Glomerular endothelial cell (primary cell): ENCODE measurements at regions not wholly inside any gene's neighbourhood (a gene's known extent, or its start where the extent isn't known, plus 50 kb on each side); places are given as distances from the start of the nearest gene placed in this dataset.
"Not testable (repeated sequence)": the region's sequence is repeated elsewhere in the genome, so short reads cannot be mapped to it uniquely, and the experiment has no call there.

ENCODE experiments used
- DNase-seq: peaks from one replicate; pipeline ENCODE4 v3.0.0-alpha.2; 2011; ENCODE audit warnings: low read depth, low spot score; ENCODE audit errors: extremely low read depth

DNA sequence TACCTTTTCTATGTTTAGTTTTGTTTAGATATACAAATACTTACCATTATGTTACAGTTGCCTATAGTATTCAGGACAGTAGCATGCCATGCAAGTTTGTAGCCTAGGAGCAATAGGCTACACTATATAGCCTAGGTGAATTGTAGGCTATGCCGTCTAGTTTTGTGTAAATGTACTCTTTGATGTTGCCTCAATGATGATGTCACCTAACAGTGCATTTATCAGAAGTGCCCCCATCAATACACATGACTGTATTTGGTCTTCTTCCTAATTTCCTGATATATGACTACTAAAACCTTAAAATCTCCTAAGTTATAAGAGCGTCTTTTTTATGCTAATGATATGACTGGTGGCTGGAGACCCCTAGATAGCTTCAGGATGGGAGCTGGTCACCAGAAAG lies 394.4 kb upstream of the STXBP6 start:
- DNase-seq: no peak

DNA sequence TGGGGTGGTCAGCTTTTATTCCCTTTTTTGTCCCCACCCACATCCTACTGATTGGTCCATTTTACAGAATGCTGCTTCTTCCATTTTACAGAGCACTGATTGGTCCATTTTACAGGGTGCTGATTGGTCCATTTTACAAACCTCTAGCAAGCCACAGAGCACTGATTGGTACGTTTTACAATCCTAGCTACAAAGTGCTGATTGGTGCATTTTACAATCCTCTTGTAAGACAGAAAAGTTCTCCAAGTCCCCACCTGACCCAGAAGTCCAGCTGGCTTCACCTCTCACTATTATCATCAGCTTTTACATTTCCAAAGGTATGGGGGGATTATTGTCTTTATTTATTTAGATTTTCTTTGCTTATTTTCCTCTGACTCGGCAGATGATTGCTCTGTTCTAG lies 390.4 kb upstream of the STXBP6 start:
- not testable (repeated sequence) for DNase-seq

DNA sequence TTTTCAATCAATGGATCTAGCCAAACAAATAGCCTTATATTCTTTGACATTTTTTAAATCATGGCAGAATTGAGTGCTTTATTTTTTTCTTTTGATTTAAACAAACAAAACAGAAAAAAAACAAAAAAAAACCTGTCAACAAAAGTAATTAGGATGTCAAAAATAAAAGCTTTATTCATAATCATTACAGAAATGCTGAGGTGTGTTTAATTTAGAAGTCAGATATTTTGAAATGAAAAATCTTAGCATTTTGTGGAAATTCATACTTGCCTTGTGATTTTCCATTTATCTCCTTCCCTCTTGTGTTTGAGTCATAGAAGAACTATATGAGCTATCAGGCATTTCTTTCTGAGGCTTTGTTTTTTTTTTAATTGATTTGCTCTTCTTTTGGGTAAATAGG lies 387.0 kb upstream of the STXBP6 start:
- no peak for DNase-seq

DNA sequence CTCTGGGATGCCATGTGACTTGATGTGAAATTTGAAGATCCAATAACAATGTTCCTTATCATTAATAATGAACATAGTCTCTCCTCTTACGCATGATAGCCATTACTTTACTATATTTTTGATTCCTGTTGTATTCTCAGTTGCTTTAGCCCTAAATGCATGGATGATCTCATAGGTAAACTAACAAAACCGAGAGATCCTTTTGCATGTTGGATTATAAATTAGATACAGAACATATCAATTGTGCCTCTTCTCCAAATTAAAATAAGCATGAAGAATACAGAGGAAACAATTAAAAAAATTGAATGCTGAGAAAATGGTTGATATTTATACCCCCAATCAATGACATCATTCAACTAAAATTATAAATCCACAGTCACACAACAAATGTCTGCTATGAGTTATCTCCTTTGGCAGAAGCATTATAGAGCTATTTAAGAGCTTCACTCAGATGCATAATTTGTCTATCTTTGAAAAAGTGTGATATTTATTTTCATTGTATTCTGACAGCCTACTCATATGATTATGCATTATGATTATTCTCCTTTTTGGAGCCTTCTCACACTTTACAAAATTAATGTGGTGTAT lies 386.4 kb upstream of the STXBP6 start:
- DNase-seq: no peak

DNA sequence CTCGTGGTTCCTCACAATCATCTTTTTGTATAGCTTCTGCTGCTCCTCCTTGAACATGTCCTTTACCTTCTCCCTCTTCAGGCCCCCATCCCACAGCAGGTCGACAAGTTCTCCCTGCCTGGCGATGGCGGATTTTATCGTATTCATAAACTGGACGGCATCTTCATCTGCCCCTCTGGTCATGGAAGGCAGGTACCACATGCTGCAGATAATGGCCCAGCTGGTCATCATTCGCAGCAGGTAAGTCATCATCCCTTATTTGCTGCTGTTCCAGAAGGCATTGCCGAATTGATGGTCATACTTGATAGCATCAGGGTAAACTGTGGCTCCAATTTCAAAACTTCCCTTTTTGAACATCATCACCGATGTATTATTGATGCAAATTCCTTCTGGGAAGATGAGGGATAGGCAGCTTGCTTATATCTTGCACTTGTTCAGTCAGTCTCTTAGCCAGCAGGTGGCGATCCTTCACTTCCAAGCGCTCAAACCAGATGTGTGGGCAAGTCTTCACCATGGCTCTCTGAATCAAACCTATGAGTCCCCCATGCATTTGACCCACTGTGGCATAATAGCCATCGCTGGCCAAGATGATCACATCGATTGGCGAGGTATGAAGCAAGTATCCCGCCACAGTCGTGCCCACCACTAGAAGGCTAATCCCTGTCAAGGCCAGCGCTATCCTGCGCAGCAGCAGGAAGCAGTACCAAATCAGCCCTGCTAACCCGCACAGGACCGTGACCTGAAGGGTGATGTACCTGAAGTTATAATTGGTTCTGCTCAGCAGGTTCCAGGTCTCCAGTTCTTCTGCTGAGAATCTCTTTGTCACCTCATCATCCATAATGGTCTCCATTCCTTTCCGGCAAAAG lies 381.5 kb upstream of the STXBP6 start:
- no peak for DNase-seq

DNA sequence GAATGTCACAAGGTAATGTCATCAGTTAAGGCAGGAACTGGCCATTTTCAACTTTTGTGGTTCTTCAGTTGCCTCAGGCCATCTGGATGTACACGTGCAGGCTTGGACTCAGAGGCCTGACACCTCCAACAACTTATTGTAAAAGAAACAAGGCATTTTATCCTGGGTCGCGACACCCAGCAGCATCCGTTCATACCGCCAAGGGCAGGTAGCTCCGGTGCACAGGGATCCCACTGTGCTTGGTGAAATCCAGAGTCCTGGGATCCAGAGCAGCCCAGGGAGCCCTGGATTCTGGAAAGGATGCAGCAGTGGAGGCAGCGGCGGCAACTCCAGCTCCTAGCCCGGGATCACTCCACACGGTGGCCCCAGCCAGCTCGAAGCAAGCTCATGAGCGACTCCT lies 380.9 kb upstream of the STXBP6 start:
- no peak for DNase-seq

DNA sequence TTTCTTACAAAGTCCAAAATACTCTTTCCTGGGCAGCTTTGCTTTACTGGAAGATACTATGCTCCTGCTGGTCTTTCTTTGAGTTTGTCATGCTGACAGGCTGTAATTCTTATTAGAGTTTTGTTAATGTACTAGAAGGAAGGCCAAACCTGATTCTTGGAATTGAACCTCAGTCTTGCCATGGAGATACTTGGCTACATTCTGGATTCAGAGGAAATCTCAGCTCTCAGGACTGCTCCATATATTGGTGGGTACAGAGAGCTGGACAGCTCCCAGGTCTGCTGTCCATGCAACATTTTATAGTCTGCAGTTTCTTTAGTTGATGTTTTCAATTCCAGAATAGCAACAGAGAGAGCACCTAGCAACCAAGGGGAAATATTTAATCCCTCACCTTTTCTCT lies 363.1 kb upstream of the STXBP6 start:
- DNase-seq: no peak

DNA sequence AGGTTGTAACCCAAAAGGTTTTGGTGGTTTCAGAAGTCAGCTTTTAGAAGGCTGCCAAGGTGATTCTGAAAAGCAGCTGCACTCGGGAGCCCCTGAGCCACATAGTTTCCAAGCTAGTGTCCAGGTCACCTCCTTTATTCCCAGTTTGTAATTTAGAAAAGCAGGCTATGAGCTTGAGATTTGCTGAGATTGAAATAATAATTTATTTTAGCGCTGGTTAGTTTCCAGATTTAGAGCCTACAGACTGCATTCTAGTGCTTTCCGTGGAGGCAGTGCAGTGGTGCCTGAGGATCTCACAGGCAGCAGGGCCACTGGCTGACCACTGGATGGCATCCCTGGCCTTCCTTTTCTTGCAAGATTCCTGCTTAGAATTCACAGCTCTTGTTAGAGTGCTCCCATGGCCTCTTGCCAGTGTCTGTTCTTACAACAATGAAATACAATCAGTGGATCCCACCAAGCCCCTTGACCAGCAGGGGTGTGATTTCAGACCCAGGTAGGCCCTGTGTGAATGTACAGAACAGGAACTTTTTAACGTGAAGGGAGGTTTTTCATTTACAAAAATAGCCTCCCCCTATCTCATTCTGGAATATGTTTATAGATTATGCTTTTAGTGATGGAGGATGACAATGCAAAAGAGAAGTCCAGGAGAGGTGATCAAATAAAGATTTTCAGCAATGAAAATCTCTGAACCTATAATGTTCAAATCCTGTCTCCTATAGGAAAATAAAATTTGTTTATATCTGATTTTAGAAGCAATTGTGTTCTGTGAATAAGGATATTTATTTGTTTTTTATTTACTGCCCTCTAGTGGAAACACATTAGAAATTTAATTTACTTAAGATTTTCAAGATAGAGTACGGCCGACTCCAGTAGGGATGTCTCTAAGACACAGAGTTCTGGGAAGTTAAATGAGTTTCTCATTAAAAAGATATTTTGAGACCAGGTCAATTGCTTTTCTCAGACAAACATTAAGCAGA lies 362.1 kb upstream of the STXBP6 start:
- no peak for DNase-seq

DNA sequence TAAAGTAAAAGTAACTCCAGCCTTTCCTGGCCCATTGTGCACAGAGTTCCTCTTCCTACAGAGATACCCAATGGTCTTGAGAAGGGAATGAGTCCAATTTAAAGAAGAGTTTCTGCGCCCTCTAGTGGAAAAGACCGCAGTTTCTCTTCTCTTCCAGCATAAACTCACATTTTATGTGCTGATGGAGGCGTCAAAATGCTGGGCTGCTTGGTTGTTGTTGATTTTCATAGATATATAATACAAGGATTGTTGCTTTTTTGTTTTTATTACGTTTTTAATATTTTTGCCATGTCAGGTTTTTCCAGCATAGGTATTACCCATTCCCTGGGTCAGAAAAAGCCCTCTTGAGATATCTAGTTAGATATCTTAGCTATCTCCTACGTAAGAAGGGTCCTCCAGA lies 356.9 kb upstream of the STXBP6 start:
- no peak for DNase-seq

DNA sequence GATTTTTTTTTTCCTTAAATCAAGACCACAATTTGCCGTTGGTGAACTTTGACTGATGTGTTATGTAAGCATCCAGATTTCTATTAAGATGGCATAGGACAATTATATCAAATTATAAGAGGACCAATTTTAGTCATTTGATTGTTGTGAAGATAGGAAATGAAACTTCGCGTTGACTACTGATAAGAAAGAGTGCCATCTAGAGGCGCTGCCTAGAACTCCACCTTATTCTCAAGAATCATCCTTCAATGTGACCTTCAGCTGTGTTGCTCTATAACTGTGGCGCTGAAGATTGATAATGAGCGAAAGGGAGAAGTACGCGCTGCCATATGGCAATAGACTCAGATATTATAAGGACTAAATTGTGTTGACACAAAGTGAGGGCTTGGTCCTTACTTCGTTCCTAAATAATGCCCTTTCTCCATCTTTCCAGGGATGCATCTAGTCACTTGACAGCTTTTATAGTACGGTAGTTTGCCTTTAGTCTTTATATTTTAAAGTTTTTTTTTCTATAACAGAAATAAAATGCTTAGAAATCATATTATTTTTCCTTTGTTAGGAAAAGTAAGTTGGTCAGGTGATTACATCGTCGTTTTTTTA lies 350.8 kb upstream of the STXBP6 start:
- DNase-seq: no peak

DNA sequence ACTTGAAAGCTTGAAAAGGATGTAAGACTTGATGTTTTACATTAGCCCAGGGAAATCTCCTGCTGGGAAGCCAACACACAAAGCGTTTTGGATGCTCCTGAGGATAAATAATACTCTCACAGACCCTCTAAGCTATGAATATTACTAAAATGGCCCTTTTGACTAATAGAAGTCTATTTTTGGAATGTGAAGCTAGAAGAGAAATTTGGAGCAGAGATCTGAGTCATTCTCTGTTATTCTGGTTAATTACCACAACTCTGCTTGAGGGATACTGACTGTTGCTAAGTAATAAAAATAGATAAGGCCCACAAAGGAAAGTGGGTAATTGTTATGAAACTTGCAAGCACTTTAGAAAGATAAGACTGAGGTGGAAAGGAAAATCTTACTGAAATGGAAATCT lies 346.2 kb upstream of the STXBP6 start:
- peak; percentile 34 for DNase-seq

DNA sequence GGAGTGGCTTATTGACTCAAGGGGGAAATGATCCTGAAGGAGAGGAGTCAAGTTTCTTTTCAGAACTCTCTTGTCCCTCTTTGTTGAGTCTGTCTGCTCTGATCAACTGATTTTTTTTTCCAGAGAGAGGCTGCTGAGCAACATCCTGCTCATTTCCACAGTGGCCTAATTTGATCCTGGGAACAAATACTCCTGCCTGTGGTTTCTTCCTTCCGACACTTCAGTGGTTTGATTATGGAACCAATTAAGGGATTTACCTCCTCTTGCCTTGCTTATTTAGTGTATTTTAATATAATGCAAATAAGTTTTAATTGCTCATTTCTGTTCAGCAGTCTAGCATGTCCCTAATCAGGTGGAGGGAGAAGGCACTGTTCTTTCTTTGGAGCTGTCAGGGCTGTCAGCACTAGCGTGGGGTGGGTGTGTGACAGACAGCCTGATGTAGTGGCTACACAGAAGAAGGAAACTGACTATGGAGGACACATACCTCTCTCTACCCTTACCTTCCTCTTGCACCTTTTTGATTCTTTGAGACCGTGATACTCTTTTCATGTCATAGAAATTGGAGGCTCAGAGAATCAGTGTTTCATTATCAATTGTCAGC lies 344.9 kb upstream of the STXBP6 start:
- no peak for DNase-seq

DNA sequence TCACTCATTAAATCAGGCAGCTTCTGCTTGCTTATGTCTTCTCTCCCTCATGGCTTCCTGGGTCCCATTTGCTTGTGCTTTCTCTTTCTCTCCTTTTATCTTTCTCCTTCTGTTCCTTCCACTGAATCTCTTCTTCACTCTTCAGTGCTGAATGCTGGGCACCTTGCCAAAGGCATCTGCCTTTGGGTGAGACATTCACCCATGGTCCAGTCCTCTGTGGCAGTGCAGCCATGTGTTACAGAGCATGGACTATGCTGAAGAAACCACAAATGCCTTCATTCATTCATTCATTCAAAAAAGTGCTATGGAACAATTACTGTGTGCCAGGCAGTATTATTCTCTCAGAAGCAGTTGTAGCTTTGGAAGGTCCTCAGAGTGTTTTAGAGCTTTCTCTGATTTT lies 344.4 kb upstream of the STXBP6 start:
- no peak for DNase-seq

DNA sequence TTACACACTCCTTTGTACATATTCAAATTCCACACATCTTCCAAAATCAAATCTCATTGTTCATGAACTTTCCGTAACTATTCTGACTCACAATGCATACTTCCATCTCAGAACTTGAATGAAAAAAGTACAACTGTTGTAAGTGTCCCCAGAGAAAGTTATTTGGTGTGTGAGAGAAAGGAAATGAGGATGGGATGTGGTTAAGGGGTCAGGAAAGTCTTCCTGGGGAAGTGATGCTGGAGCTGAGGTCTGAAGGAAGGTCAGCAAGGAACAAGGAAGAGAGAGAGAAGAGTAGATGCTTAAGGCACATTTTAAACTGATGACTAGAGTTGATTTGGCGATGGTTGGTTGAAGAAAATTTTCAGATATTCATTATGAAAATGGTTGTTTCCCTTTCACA lies 340.0 kb upstream of the STXBP6 start:
- peak; percentile 67 for DNase-seq

DNA sequence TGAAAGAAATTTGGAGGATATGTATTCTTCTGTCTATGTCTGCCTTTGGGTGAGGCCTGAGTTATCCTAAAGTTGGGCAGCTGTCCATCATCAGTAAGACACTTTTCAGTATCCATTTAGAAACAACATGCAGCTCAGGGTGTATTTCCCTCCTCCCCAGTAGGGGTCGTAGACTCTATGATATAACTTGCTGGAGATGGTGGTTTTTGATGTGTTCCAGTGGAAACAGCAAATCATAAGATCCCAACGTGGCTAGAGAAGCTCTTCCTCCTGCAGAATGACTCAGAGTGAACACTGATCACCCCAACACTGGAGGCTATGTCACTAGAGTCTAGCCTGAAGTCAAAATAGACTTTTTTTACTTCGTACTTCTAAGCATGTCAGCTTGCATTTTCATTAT lies 331.6 kb upstream of the STXBP6 start:
- DNase-seq: no peak

DNA sequence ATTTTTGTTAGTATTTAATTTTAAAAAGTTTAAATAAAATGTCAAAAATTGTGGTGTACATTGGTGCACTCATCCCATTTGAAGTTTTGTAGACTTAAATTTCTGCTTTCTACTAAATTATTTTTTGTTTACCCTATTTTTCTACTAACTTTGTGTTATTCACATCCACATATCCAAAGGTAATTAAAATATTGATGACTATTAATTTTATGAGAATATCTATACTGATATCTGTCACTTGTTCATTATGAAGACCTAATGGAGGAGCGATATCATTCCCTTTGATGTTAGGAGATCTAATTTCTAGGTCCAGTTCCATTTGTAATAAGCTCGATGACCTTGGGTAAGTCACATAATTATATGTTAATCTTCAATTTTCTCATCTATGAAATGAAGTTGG lies 325.7 kb upstream of the STXBP6 start:
- no peak for DNase-seq

DNA sequence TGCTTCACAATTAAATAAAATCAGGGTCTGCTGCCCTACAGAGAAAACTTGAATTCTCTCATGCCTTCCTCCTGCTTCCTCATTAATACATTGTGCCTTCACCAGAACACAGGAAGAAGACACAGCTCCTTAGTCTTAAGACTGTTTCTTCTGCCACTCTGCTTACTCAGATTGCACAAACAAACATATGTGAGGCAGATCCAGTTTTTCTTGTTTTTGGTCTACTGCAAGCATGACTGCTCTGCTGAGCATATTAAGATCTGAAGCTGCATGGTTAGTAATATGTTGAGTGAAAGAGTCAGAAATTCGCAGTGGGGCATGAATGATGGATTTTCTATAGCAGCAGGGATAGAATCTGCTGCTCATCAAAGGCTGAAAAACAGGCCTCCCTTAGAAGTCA lies 321.1 kb upstream of the STXBP6 start:
- DNase-seq: no peak

DNA sequence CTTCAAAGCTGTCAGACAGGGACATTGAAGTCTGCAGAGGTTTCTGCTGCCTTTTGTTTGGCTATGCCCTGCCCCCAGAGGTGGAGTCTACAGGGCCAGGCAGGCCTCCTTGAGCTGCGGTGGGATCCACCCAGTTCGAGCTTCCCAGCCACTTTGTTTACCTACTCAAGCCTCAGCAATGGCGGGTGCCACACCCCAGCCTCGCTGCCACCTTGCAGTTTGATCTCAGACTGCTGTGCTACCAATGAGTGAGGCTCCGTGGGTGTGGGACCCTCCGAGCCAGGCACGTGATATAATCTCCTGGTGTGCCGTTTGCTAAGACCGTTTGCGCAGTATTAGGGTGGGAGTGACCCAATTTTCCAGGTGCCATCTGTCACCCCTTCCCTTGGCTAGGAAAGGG lies 320.1 kb upstream of the STXBP6 start:
- DNase-seq: not testable (repeated sequence)

DNA sequence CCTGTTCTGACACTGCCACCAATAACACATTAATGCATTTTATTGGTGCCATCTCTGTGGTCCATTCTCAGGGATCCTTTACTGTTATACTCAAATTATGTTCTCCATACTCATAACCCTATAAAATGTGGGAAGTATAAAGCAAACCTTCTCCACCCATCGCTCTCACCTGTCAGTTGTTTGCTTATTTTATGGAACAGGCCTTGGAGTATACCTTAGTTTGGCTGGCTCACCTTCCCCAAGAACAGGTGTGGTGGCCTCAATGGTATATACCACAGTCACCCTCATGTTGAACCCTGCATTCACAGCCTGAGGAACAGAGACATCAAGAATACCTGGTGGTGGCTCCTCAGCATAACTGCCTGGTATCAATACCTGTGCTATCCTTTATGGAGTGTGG lies 308.4 kb upstream of the STXBP6 start:
- no peak for DNase-seq

DNA sequence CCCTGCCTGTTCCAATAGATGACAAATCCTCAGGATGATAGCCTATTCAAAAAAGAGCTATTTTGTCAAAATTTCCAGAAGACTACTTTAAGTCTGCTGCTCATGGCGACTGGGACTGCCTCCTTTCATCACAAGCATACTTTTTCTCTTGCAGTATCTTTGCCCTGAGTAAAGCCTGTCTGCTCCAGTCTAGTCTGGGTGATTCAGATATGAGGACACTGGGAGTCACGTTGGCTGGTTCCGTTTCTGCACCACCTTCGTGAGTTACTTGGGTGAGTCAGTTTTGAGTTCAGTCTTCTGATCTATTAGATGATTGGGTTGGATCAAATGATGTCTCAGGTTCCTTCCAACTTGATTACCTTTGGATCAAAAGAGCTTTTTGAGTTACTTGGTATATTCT lies 301.3 kb upstream of the STXBP6 start:
- no peak for DNase-seq

DNA sequence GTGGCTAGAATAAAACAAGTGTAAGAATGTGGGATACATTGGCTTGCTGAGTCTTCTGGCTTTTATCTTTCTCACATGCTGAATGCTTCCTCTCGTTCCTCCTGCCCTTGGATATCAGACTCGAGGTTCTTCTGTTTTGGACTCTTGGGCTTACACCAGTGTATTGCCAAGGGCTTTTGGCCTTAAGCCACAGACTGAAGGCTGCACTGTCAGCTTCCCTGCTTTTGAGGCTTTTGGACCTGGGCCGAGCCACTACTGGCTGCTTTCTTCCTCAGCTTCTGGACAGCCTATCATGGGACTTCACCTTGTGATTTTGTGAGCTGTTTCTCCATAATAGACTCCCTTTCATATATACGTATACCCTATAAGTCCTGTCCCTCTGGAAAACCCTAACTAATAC lies 300.9 kb upstream of the STXBP6 start:
- DNase-seq: no peak
